ENCODE measurements at regions not wholly inside any gene's neighbourhood (a gene's known extent, or its start where the extent isn't known, plus 50 kb on each side); places are given as distances from the start of the nearest gene placed in this dataset.
"Not testable (repeated sequence)": the region's sequence is repeated elsewhere in the genome, so short reads cannot be mapped to it uniquely, and the experiment has no call there.

GRCh38 chr5:157976429-157976828 lies 117.5 kb upstream of the CLINT1 start (continued):
- no peak for TF ChIP-seq EMX1 (CRISPR knock-in tag; IDR thresholded peaks at IDR 0.05)
- no peak for TF ChIP-seq ZSCAN18 (CRISPR knock-in tag; IDR thresholded peaks at IDR 0.05)
- no peak for TF ChIP-seq ESRRA (CRISPR knock-in tag; IDR thresholded peaks at IDR 0.05; ENCODE audit: borderline replicate concordance)

DNA sequence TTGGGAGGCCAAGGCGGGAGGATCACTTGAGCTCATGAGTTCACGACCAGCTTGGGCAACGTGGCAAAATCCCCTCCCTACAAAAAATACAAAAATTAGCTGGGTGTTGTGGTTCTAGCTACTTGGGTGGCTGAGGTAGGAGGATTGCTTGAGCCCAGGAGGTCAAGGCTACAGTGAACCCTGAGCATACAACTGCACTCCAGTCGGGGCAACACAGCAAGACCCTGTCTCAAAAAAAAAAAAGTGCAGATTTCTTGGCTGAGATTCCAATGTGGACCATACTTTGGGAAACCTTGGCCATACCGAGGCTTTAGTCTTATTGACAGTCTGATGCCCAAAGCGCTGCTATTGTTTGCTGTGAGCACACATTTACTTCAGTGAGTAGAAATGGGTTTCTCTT lies 113.6 kb upstream of the CLINT1 start:
- ChIA-PET POLR2A (no interaction called here), CTCF (interaction anchor here (1.1 to 2.7 kb wide), 7 partner anchors 21 to 209 kb away, joined by 3 to 15 read pairs (median 5); no protein-coding TSS in a partner anchor)
- Mint-ChIP-seq H3K27me3 (ENCODE audit: low read depth) (no peaks in the 10 kb centered on the region), H3K27ac (no peak overlapping the region), H3K4me1 (peaks cover 24% of the 10 kb centered on the region), H3K4me3 (no peak overlapping the region), H3K36me3 (no peaks in the 10 kb centered on the region), H3K9me3 (0 out of 2 replicates have a peak, but pooled peaks cover 1% of the 10 kb centered on the region)
- TF ChIP-seq ZNF532 (CRISPR knock-in tag; IDR thresholded peaks at IDR 0.05; ENCODE audit: borderline replicate concordance): no peak
- TF ChIP-seq ZNF121 (CRISPR knock-in tag; IDR thresholded peaks at IDR 0.05): peak; percentile 83
- DNase-seq (ENCODE audit: low spot score): no peak
- no peak for ATAC-seq

- no peaks in the 10 kb centered on the region for H3K27me3 Mint-ChIP-seq (ENCODE audit: low read depth)
- no peak for TF ChIP-seq ETV6 (CRISPR knock-in tag; IDR thresholded peaks at IDR 0.05)
- no peak for TF ChIP-seq ELF4 (CRISPR knock-in tag; IDR thresholded peaks at IDR 0.05; ENCODE audit: low read depth)
- TF ChIP-seq NR1H2 (CRISPR knock-in tag; IDR thresholded peaks at IDR 0.05): no peak
- TF ChIP-seq, protein P1, sequence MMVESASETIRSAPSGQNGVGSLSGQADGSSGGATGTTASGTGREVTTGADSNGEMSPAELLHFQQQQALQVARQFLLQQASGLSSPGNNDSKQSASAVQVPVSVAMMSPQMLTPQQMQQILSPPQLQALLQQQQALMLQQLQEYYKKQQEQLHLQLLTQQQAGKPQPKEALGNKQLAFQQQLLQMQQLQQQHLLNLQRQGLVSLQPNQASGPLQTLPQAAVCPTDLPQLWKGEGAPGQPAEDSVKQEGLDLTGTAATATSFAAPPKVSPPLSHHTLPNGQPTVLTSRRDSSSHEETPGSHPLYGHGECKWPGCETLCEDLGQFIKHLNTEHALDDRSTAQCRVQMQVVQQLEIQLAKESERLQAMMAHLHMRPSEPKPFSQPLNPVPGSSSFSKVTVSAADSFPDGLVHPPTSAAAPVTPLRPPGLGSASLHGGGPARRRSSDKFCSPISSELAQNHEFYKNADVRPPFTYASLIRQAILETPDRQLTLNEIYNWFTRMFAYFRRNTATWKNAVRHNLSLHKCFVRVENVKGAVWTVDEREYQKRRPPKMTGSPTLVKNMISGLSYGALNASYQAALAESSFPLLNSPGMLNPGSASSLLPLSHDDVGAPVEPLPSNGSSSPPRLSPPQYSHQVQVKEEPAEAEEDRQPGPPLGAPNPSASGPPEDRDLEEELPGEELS (CRISPR knock-in tag; IDR thresholded peaks at IDR 0.05): no peak
- TF ChIP-seq ZNF416 (CRISPR knock-in tag; IDR thresholded peaks at IDR 0.05): no peak
- no peak for TF ChIP-seq ZNF396 (CRISPR knock-in tag; IDR thresholded peaks at IDR 0.05; ENCODE audit: borderline replicate concordance)
- no peak for TF ChIP-seq PREB (CRISPR knock-in tag; IDR thresholded peaks at IDR 0.05; ENCODE audit: borderline replicate concordance)
- TF ChIP-seq ZNF121 (CRISPR knock-in tag; IDR thresholded peaks at IDR 0.05): no peak
- H3K9me3 Mint-ChIP-seq: peaks cover 6% of the 10 kb centered on the region; the same call in 1 of the 2 replicates
- no peak overlapping the region for H3K4me3 Mint-ChIP-seq
- peak overlapping the region; percentile 58; the same call in 1 of the 2 replicates for H3K27ac Mint-ChIP-seq
- ATAC-seq (peak; percentile 89), DNase-seq (ENCODE audit: low spot score) (peak; percentile 31)
- H3K36me3 Mint-ChIP-seq: no peaks in the 10 kb centered on the region
- POLR2A ChIA-PET: interaction anchor here (1.4 kb wide), 1 partner anchor 21 kb away, joined by 4 read pairs; no protein-coding TSS in a partner anchor
- peaks cover 33% of the 10 kb centered on the region for H3K4me1 Mint-ChIP-seq
- CTCF ChIA-PET: interaction anchor here (0.6 to 2.7 kb wide), 13 partner anchors 20 to 213 kb away, joined by 3 to 15 read pairs (median 4); no protein-coding TSS in a partner anchor
Measured at GRCh38 chr5:157971571-157972216, 112.7 kb upstream of the CLINT1 start.

DNA sequence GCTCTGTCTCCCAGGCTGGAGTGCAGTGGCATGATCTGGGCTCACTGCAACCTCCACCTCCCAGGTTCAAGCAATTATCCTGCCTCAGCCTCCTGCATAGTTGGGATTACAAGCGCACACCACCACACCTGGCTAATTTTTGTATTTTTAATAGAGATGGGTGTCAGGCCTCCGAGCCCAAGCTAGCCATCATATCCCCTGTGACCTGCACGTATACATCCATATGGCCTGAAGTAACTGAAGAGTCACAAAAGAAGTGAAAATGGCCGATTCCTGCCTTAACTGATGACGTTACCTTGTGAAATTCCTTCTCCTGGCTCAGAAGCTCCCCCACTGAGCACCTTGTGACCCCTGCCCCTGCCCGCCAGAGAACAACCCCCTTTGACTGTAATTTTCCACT lies 109.6 kb upstream of the CLINT1 start:
- H3K9me3 Mint-ChIP-seq; H3K27ac Mint-ChIP-seq; ATAC-seq; H3K4me3 Mint-ChIP-seq; DNase-seq (ENCODE audit: low spot score); H3K27me3 Mint-ChIP-seq (ENCODE audit: low read depth); POLR2A ChIA-PET; H3K36me3 Mint-ChIP-seq: not testable (repeated sequence)
- peaks cover 56% of the 10 kb centered on the region for H3K4me1 Mint-ChIP-seq
- CTCF ChIA-PET: interaction anchor here (1.3 kb wide), 1 partner anchor 26 kb away, joined by 4 read pairs; no protein-coding TSS in a partner anchor

Data from WTC11 (cell line).